ENCODE measurements at regions not wholly inside any gene's neighbourhood (a gene's known extent, or its start where the extent isn't known, plus 50 kb on each side); places are given as distances from the start of the nearest gene placed in this dataset.

- no peak for DNase-seq (ENCODE audit: low read depth)
These were observed 342.9 kb upstream of the PLXNA2 start for GRCh38 chr1:208587110-208587509.

GRCh38 chr1:208593306-208594006 is 349.3 kb upstream of the PLXNA2 start:
- no peak for DNase-seq (ENCODE audit: low read depth)

GRCh38 chr1:208595236-208595635 is 351.1 kb upstream of the PLXNA2 start:
- no peak for DNase-seq (ENCODE audit: low read depth)

- DNase-seq (ENCODE audit: low read depth): no peak
These were observed 351.6 kb upstream of the PLXNA2 start for GRCh38 chr1:208595745-208596144.

GRCh38 chr1:208597571-208597970 is 353.4 kb upstream of the PLXNA2 start:
- no peak for DNase-seq (ENCODE audit: low read depth)

- DNase-seq (ENCODE audit: low read depth): no peak
These were observed 353.8 kb upstream of the PLXNA2 start for GRCh38 chr1:208598021-208598420.

GRCh38 chr1:208599063-208599462 is 354.9 kb upstream of the PLXNA2 start:
- DNase-seq (ENCODE audit: low read depth): no peak

- DNase-seq (ENCODE audit: low read depth): no peak
These were observed 356.4 kb upstream of the PLXNA2 start for GRCh38 chr1:208600456-208601190.

GRCh38 chr1:208601561-208601960 is 357.4 kb upstream of the PLXNA2 start:
- DNase-seq (ENCODE audit: low read depth): no peak

GRCh38 chr1:208603721-208604120 is 359.5 kb upstream of the PLXNA2 start:
- no peak for DNase-seq (ENCODE audit: low read depth)

- no peak for DNase-seq (ENCODE audit: low read depth)
These were observed 360.1 kb upstream of the PLXNA2 start for GRCh38 chr1:208604295-208604694.

- no peak for DNase-seq (ENCODE audit: low read depth)
These were observed 362.8 kb upstream of the PLXNA2 start for GRCh38 chr1:208606959-208607358.

- no peak for DNase-seq (ENCODE audit: low read depth)
These were observed 363.4 kb upstream of the PLXNA2 start for GRCh38 chr1:208607616-208608015.

- DNase-seq (ENCODE audit: low read depth): no peak
These were observed 370.4 kb upstream of the PLXNA2 start for GRCh38 chr1:208614610-208615009.

- no peak for DNase-seq (ENCODE audit: low read depth)
These were observed 371.2 kb upstream of the PLXNA2 start for GRCh38 chr1:208615371-208615770.

- DNase-seq (ENCODE audit: low read depth): no peak
These were observed 372.6 kb upstream of the PLXNA2 start for GRCh38 chr1:208616776-208617175.

GRCh38 chr1:208628022-208628914 is 384.1 kb upstream of the PLXNA2 start:
- DNase-seq (ENCODE audit: low read depth): no peak

GRCh38 chr1:208631092-208631491 is 386.9 kb upstream of the PLXNA2 start:
- DNase-seq (ENCODE audit: low read depth): no peak

GRCh38 chr1:208631506-208631905 is 387.3 kb upstream of the PLXNA2 start:
- no peak for DNase-seq (ENCODE audit: low read depth)

GRCh38 chr1:208634346-208635140 is 390.4 kb upstream of the PLXNA2 start:
- no peak for DNase-seq (ENCODE audit: low read depth)

- no peak for DNase-seq (ENCODE audit: low read depth)
These were observed 393.0 kb upstream of the PLXNA2 start for GRCh38 chr1:208637181-208637580.

- DNase-seq (ENCODE audit: low read depth): no peak
These were observed 395.2 kb upstream of the PLXNA2 start for GRCh38 chr1:208639382-208639781.

All from stimulated activated CD8-positive, alpha-beta memory T cell treated with anti-CD3 and anti-CD28 coated beads, Interleukin-15, amount 100 ng/mL, for 1 hour (primary cell).